Tibial nerve (tissue), 4 donors: ENCODE measurements at regions not wholly inside any gene's neighbourhood (a gene's known extent, or its start where the extent isn't known, plus 50 kb on each side); places are given as distances from the start of the nearest gene placed in this dataset.

Experiments used
- DNase-seq, 2 donors: peaks; one replicate each; pipeline ENCODE4 v3.0.0-alpha.2; 2019; ENCODE audit warnings: low spot score in 2 of 2
- H3K27ac ChIP-seq, 4 donors: fragments of 200-600 bp; sonication (generic) in 3 of 4; one replicate each; pipeline ENCODE4 v1.5.1; 2017 to 2019; ENCODE audit warnings: mild to moderate bottlenecking in 1 of 4
- H3K27me3 ChIP-seq, 2 donors: fragments of 200-600 bp; sonication (generic) in 1 of 2; one replicate each; pipeline versions ENCODE4 v1.5.1 to v1.6.0; 2017 to 2019
- H3K36me3 ChIP-seq, 3 donors: fragments of 200-600 bp; sonication (generic); one replicate each; pipeline ENCODE4 v1.5.1; 2018 to 2019
- H3K4me1 ChIP-seq, 4 donors: fragments of 200-600 bp; sonication (generic) in 3 of 4; one replicate each; pipeline ENCODE4 v1.5.1; 2017 to 2019
- H3K4me3 ChIP-seq, 4 donors: fragments of 200-600 bp; sonication (generic) in 3 of 4; one replicate each; pipeline ENCODE4 v1.5.1; 2017 to 2019; ENCODE audit warnings: mild to moderate bottlenecking in 1 of 4, moderate library complexity in 1 of 4
- H3K9me3 ChIP-seq, 4 donors: fragments of 200-600 bp; sonication (generic) in 3 of 4; one replicate each; pipeline ENCODE4 v1.5.1; 2017 to 2019
- CTCF ChIP-seq, 5 experiments: fragments of 200-600 bp in 3 of 5; fragments of 450-650 bp in 2 of 5; sonication (generic) in 3 of 5; IDR thresholded peaks; one replicate each; pipeline ENCODE4 v1.5.1; 2016 to 2019; ENCODE audit warnings: antibody characterized with exemption in 5 of 5, mild to moderate bottlenecking in 3 of 5, moderate library complexity in 2 of 5
- EP300 ChIP-seq, 2 donors: sonication (generic); formaldehyde crosslinking; IDR thresholded peaks; one replicate each; pipeline ENCODE4 v1.6.1; 2017; ENCODE audit warnings: antibody characterized with exemption in 2 of 2, mild to moderate bottlenecking in 1 of 2
- POLR2A ChIP-seq, 2 donors: fragments of 450-650 bp; IDR thresholded peaks; one replicate each; pipeline ENCODE4 v1.6.1; 2017; ENCODE audit warnings: antibody characterized with exemption in 2 of 2, mild to moderate bottlenecking in 2 of 2, moderate library complexity in 2 of 2
- WGBS, 2 donors: methylation state at CpG; one replicate each; pipeline ENCODE4 v1.1.5; 2018; 5-methylcytosine and 5-hydroxymethylcytosine counted together

DNA sequence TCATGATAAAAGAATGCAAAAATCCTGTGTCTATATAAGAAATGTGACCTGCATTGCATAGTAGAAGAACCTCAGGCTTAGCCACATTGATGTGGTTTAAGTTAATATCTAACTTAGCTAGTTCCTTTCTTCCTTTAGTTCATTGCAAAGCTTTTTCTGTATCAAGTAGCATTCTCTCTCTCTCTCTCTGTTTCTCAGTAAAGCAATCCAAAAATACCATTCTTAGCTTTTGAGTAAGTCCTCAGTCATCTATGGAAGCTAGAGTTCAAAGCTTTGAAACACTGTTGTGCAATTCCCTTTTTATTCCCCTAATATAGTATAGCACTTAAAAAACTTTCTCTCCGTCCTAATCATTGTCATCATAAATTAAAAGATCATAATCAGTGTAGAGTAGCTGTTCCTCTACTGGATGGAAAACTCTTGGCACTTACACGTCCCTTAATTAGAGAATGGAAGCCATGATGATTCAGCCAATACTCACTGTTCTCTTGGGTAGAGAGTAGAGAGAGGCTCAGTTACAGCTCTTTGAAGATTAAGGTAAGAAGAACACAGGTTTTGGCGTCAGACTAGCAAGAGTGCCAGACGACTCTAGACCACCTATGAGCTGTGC is 350.3 kb upstream of the LYPLAL1 start:
- TF ChIP-seq EP300 (IDR thresholded peaks at IDR 0.05) (no peak), CTCF (IDR thresholded peaks at IDR 0.05) (no peak), POLR2A (IDR thresholded peaks at IDR 0.05) (no peak)
- peaks cover 0 to 2% (median 0%) of the 10 kb centered on the region in 4 donors for H3K4me1 ChIP-seq
- H3K36me3 ChIP-seq = no peaks in the 10 kb centered on the region
- H3K27ac ChIP-seq = no peak overlapping the region
- no peak for DNase-seq
- WGBS, 2 donors = 73 to 75% methylated on average over 4 of the region's 4 CpGs
- no peaks in the 10 kb centered on the region for H3K9me3 ChIP-seq
- no peak overlapping the region for H3K4me3 ChIP-seq
- H3K27me3 ChIP-seq = no peaks in the 10 kb centered on the region

DNA sequence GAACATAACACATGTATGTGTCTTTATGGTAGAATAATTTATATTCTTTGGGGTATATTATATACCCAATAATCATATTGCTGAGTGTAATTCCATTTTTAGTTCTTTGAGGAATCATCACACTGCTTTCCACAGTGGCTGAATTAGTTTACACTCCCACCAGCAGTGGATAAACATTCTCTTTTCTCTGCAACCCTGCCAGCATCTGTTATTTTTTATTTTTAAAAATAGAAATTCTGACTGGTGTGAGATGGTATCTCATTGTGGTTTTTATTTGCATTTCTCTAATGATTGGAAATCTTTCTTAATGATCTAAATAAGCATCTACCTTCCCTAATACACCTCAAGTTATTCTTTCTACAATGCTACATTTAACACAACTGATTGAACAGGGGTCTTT is 346.2 kb upstream of the LYPLAL1 start:
- H3K27me3 ChIP-seq = no peaks in the 10 kb centered on the region
- H3K9me3 ChIP-seq = no peaks in the 10 kb centered on the region
- H3K36me3 ChIP-seq = no peaks in the 10 kb centered on the region
- H3K4me1 ChIP-seq = no peaks in the 10 kb centered on the region
- no peak for DNase-seq
- no peak overlapping the region for H3K4me3 ChIP-seq
- TF ChIP-seq POLR2A (IDR thresholded peaks at IDR 0.05) (no peak), EP300 (IDR thresholded peaks at IDR 0.05) (no peak), CTCF (IDR thresholded peaks at IDR 0.05) (no peak)
- no peak overlapping the region for H3K27ac ChIP-seq

DNA sequence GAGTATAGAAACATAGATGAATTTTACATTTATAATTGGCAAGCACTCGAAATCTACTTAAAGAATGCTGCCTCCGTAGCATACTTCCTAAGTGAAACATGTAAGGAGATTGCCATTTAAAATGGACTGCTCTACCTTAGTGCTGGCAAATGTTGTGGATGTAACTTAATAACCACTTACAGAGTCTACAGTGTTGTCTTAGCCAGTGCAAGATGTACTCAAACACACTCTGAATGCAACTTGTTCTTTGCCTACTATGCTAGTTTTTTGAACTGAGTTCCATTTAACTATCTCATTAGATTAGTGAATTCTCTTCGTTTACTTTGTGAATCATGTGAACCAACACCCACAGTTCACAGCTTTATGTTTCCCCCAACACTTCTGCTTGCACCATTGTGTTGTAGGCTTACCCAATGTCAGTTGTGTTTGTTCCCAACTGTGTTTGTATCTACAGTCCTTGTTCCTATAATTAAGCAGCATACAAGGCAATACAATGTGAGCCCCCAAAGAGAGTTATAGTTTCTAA is 345.5 kb upstream of the LYPLAL1 start:
- Histone ChIP-seq H3K27ac (no peak overlapping the region), H3K4me1 (no peaks in the 10 kb centered on the region), H3K27me3 (no peaks in the 10 kb centered on the region), H3K4me3 (no peak overlapping the region), H3K9me3 (no peaks in the 10 kb centered on the region), H3K36me3 (no peaks in the 10 kb centered on the region)
- no peak for DNase-seq
- no peak for TF ChIP-seq CTCF (IDR thresholded peaks at IDR 0.05)
- no peak for TF ChIP-seq POLR2A (IDR thresholded peaks at IDR 0.05)
- no peak for TF ChIP-seq EP300 (IDR thresholded peaks at IDR 0.05)
- WGBS, 2 donors = 88% methylated on average over 3 of the region's 3 CpGs

GRCh38 chr1:218829097-218829496 is 344.6 kb upstream of the LYPLAL1 start:
- H3K27ac ChIP-seq = no peak overlapping the region
- DNase-seq = no peak
- H3K36me3 ChIP-seq = no peaks in the 10 kb centered on the region
- TF ChIP-seq CTCF (IDR thresholded peaks at IDR 0.05) (no peak), POLR2A (IDR thresholded peaks at IDR 0.05) (no peak), EP300 (IDR thresholded peaks at IDR 0.05) (no peak)
- H3K9me3 ChIP-seq = no peaks in the 10 kb centered on the region
- no peaks in the 10 kb centered on the region for H3K27me3 ChIP-seq
- no peaks in the 10 kb centered on the region for H3K4me1 ChIP-seq
- WGBS, 2 donors = 72 to 82% methylated on average over 3 of the region's 3 CpGs
- no peak overlapping the region for H3K4me3 ChIP-seq

DNA sequence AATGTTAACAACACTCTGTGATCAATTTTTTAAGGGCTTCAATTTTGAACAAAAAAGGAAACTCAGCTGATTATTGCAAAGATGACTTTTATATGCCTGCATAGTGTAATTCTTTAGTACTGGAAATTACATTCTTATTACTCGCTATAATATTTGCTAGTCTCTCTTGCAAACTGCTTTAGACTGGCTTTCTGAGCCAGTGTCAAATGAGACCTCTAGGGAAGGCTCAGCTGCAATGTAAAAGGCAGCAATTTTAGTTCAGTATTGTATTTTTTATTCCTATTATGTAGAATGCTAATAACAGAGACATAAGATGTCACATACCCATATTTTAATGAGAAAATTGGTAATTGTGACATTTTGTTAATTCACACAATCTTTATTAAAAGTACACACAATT is 338.1 kb upstream of the LYPLAL1 start:
- Histone ChIP-seq H3K36me3 (no peaks in the 10 kb centered on the region), H3K4me3 (no peak overlapping the region), H3K27me3 (no peaks in the 10 kb centered on the region), H3K9me3 (no peaks in the 10 kb centered on the region), H3K4me1 (no peaks in the 10 kb centered on the region), H3K27ac (no peak overlapping the region)
- WGBS, 2 donors = 85 to 88% methylated on average over 1 of the region's 1 CpG
- no peak for TF ChIP-seq CTCF (IDR thresholded peaks at IDR 0.05)
- DNase-seq = no peak
